ENCODE measurements at regions not wholly inside any gene's neighbourhood (a gene's known extent, or its start where the extent isn't known, plus 50 kb on each side); places are given as distances from the start of the nearest gene placed in this dataset.

DNA sequence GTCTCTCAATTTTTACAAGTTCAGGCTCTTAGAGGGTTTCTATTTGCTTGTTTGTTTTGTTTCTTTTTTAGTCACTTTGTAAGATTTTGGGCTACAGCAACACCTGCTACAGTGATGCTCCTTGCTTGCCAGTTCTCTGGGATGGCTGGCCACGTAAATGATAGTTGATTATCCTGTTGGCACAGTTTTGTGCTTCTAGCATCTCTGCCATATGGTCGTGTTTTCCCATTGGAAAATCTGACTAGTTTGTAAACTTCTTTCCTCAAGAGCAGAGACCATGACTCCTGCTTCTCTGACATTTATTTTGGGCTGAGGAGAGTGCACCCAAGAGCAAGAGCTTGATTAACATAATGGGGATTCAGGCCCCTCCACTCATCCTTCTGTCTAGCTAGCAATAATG, 1621.6 kb upstream of the RAG2 start:
- intact Hi-C loops (cut with DNase I; ENCODE audit: low total_unique reads) = no loop called here

DNA sequence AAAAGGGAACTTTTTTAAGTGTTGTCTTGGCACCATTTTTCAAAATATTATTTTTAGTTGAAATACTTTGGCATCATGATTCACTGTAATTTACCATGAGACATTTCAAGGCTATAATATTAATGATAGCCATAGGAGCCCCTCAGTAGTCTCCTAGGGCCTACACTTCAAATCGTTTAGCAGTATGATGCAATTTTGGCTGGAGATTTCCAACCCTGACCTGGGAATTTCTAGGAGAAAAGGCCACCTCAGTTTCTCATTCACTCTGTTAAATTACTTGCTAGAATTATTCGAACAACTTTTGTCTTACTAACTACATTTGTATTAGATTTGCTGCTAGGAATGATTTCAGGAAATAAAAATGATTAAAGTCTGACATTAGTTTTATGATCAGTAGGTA, 1610.9 kb upstream of the RAG2 start:
- TF ChIP-seq, protein P1, sequence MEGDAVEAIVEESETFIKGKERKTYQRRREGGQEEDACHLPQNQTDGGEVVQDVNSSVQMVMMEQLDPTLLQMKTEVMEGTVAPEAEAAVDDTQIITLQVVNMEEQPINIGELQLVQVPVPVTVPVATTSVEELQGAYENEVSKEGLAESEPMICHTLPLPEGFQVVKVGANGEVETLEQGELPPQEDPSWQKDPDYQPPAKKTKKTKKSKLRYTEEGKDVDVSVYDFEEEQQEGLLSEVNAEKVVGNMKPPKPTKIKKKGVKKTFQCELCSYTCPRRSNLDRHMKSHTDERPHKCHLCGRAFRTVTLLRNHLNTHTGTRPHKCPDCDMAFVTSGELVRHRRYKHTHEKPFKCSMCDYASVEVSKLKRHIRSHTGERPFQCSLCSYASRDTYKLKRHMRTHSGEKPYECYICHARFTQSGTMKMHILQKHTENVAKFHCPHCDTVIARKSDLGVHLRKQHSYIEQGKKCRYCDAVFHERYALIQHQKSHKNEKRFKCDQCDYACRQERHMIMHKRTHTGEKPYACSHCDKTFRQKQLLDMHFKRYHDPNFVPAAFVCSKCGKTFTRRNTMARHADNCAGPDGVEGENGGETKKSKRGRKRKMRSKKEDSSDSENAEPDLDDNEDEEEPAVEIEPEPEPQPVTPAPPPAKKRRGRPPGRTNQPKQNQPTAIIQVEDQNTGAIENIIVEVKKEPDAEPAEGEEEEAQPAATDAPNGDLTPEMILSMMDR (IDR thresholded peaks at IDR 0.05 in 8 of 11, conservative IDR thresholded peaks at IDR 0.05 in 3 of 11) = no peak
- TF ChIP-seq POLR2AphosphoS5 (IDR thresholded peaks at IDR 0.05) = no peak
- TF ChIP-seq POLR2A (IDR thresholded peaks at IDR 0.05) = no peak

More for the DNA sequence above, 1621.6 kb upstream of the RAG2 start:
- Histone ChIP-seq H3K4me3 (no peak overlapping the region), H3K27me3 (replicated peaks in 1 of 7) (no peaks in the 10 kb centered on the region), H3K9me3 (peaks cover 0 to 48% (median 14%) of the 10 kb centered on the region in 8 donors), H3K36me3 (no peaks in the 10 kb centered on the region), H3K4me1 (no peaks in the 10 kb centered on the region), H3K27ac (no peak overlapping the region)
- TF ChIP-seq POLR2A (IDR thresholded peaks at IDR 0.05) (no peak), POLR2AphosphoS5 (IDR thresholded peaks at IDR 0.05) (no peak)
- TF ChIP-seq, protein P1 (IDR thresholded peaks at IDR 0.05 in 8 of 11, conservative IDR thresholded peaks at IDR 0.05 in 3 of 11) = no peak
- no peak for DNase-seq
- 63 to 78% (median 74%) methylated on average over 2 of the region's 2 CpGs for WGBS, 5 donors

DNA sequence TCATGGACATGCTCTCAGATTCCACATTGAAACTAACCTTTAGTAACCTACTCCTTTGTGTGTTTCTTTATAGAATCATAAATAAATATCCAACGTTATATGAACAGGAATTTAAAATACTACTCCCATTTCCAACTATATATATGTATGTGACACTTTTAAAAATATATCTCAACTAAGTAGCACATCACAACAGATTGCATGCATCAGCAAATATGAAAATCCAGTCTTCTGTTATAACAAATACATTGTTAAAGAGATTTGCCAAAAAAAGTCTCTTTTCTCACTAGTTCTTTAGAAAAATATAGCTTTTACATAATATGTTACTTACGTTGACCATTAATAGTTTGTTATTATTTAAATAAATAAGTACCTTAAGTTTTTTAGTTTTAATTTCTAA, 1608.6 kb upstream of the RAG2 start:
- TF ChIP-seq POLR2AphosphoS5 (IDR thresholded peaks at IDR 0.05) = no peak
- TF ChIP-seq, protein P1 (IDR thresholded peaks at IDR 0.05 in 8 of 11, conservative IDR thresholded peaks at IDR 0.05 in 3 of 11) = no peak
- TF ChIP-seq POLR2A (IDR thresholded peaks at IDR 0.05) = no peak
- WGBS, 5 donors = 72 to 83% (median 78%) methylated on average over 2 of the region's 2 CpGs
- DNase-seq = no peak

More for the DNA sequence above, 1610.9 kb upstream of the RAG2 start:
- Histone ChIP-seq H3K4me3 (no peak overlapping the region), H3K36me3 (no peaks in the 10 kb centered on the region), H3K4me1 (no peaks in the 10 kb centered on the region), H3K9me3 (peaks cover 0 to 7% (median 2%) of the 10 kb centered on the region in 8 donors), H3K27me3 (replicated peaks in 1 of 7) (no peaks in the 10 kb centered on the region), H3K27ac (no peak overlapping the region)
- no peak for DNase-seq
- WGBS, 5 donors = 55 to 81% (median 75%) methylated on average over 2 of the region's 2 CpGs
- intact Hi-C loops (cut with DNase I; ENCODE audit: low total_unique reads) = loop anchor here (10.0 kb wide), 1 partner anchor 56 kb away; no protein-coding TSS in a partner anchor

DNA sequence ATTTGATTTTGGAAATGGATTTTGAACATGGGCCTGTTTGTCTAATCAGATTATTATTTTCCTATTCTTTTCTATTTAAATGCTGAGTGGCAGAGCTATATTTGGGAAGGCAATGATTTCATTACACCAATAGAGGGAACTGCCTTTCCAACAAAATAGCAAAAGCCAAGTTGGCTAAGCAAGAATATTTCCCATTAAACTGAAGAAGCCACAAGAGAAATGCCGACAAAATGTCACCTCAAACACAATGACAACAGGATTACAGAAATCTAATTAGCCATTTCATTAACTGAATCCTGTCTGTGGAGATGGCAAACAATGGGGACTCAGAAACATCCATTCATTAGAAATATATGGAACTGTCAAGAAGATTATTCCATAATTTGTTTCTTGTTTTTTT, 1593.1 kb upstream of the RAG2 start:
- H3K4me3 ChIP-seq = no peak overlapping the region
- TF ChIP-seq, protein P1 (IDR thresholded peaks at IDR 0.05 in 8 of 11, conservative IDR thresholded peaks at IDR 0.05 in 3 of 11) = no peak
- TF ChIP-seq POLR2AphosphoS5 (IDR thresholded peaks at IDR 0.05) = no peak
- TF ChIP-seq POLR2A (IDR thresholded peaks at IDR 0.05) = no peak
- peaks cover 0 to 5% (median 0%) of the 10 kb centered on the region in 8 donors for H3K9me3 ChIP-seq
- no peak overlapping the region for H3K27ac ChIP-seq
- H3K27me3 ChIP-seq (replicated peaks in 1 of 7) = no peaks in the 10 kb centered on the region
- intact Hi-C loops (cut with DNase I; ENCODE audit: low total_unique reads) = no loop called here
- H3K4me1 ChIP-seq = no peaks in the 10 kb centered on the region
- no peak for DNase-seq
- WGBS, 5 donors = 84 to 95% (median 89%) methylated on average over 1 of the region's 1 CpG
- H3K36me3 ChIP-seq = no peaks in the 10 kb centered on the region

More for the DNA sequence above, 1608.6 kb upstream of the RAG2 start:
- intact Hi-C loops (cut with DNase I; ENCODE audit: low total_unique reads) = loop anchor here (10.0 kb wide), 1 partner anchor 58 kb away; no protein-coding TSS in a partner anchor
- no peaks in the 10 kb centered on the region for H3K4me1 ChIP-seq
- H3K27me3 ChIP-seq (replicated peaks in 1 of 7) = no peaks in the 10 kb centered on the region
- no peaks in the 10 kb centered on the region for H3K36me3 ChIP-seq
- peaks cover 0 to 7% (median 2%) of the 10 kb centered on the region in 8 donors for H3K9me3 ChIP-seq
- H3K4me3 ChIP-seq = no peak overlapping the region
- H3K27ac ChIP-seq = no peak overlapping the region

Measured in spleen (tissue), 11 donors.